GM19372 (cell line): ENCODE measurements at regions not wholly inside any gene's neighbourhood (a gene's known extent, or its start where the extent isn't known, plus 50 kb on each side); places are given as distances from the start of the nearest gene placed in this dataset.
A peak's percentile ranks its signal among the peaks of the same experiment; 100 is the strongest.

Experiments
- ATAC-seq: cut with Tn5 transposase; IDR thresholded peaks from one replicate; pipeline ENCODE4 v1.9.1; 2021; ENCODE audit warnings: mild to moderate bottlenecking, low read depth, moderate library complexity; ENCODE audit not compliant: unreplicated experiment

DNA sequence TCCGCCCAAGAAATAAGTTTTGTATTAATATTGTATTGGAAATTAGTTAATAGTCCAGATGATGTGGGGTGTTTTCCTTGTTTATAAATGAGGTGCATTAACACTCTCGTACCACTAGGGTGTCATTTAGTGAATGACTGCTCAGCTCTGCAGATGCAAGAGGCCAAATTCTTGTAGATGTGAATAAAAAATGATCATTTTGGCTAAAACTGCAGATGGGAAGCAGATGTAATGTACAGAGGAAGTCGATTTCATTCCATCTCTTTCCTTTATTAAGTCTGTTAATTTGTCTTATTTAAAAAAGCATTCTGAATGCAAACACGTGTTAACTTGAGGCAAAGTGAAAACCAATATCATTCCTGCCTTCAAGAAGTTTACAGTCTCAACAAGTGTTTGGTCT lies 108.1 kb downstream of the DHX15 start:
- ATAC-seq, result no peak

DNA sequence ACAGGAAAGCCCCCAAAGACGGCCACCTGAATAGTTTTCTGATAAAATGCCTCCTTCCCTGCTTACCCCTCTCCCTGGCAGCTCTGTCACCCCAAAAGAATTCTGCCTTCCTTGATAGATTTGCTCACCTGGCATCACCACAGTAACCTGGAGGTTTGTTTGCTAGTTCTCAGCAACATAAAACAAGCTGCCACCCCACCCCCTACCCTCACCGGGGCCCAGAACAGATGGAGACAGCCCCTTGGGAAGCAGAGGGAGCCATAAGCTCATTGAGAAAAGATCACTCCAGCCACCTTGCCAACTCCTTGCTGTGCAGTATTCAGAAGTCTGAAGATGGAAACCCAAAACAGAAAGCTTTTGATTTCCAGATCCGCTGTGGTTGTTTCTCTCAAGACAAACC lies 108.6 kb downstream of the DHX15 start:
- no peak for ATAC-seq

DNA sequence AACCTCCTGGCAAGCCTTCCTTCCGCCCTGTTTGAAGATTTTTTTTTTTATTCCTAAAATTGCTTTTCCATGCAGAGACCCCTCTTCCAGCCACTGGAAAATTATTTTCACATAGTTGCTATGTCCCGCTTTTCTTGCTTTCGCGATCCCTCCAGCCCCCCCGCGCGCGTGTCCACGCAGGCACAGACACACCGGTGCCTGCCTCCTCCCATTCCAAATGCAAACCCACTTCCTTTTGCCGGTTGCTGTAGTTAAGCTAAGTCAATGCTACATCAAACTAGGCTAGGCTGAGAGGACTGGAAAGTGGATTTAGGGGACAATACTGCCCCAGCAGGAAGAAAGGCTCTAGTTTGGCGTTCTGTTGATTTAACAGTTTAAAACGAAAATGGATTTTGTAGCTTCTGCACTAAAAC lies 111.0 kb downstream of the DHX15 start:
- ATAC-seq, result no peak

DNA sequence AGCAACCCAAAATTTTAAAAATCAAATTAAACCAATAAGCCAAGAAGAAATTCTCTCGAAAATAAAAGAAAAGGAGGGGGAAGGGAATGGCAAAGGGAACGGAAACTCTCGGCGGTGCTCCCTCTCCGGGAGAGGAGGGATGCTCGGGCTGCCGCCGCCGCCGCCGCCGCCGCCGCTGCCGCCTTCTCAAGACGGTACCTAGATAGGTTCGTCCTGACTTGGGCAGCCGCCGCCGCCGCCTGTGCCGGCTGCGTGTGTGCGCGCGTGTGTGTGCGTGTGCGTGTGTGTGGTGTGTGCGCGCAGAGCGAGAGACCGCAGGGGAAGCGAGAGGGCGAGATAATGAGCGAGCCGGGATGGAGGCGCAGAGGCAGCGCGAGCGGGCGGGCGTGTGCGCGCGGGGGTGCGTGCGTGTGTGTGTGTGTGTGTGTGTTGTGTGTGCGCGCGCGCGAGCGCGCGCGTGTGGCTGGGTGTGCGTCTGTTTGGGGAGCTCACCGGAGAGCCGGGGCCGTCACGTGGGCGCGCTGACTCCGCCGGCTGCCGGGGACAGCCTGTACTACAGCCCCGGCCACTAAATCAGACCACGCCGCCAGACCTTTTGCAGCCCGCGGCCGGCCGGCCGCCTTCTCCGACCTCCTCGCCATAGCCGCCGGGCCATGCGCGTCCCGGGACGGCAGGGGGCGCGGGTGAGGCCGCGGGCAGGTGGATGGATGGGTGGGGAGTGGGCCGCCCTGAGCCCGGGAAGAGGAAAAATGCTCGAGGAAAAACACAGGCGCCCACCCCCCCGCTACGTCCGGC lies 111.6 kb downstream of the DHX15 start:
- ATAC-seq, result peak; percentile 77

DNA sequence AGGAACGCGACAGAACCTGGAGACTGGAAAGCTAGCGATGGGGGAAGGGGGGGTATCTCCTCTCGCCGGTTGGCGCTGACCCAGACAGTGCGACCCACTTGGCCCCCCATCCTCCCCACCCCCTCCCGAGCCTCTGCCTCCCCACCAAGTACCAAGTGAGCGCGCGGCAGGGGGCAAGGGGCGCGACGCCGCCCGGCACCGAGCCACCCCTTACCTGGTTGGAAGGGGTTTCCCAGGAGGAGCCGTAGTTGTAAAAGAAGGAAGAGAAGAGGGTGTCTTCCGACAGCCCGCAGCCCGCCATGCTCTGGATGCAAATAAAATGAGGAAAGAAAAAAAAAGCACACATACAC lies 112.2 kb downstream of the DHX15 start:
- ATAC-seq, result no peak

DNA sequence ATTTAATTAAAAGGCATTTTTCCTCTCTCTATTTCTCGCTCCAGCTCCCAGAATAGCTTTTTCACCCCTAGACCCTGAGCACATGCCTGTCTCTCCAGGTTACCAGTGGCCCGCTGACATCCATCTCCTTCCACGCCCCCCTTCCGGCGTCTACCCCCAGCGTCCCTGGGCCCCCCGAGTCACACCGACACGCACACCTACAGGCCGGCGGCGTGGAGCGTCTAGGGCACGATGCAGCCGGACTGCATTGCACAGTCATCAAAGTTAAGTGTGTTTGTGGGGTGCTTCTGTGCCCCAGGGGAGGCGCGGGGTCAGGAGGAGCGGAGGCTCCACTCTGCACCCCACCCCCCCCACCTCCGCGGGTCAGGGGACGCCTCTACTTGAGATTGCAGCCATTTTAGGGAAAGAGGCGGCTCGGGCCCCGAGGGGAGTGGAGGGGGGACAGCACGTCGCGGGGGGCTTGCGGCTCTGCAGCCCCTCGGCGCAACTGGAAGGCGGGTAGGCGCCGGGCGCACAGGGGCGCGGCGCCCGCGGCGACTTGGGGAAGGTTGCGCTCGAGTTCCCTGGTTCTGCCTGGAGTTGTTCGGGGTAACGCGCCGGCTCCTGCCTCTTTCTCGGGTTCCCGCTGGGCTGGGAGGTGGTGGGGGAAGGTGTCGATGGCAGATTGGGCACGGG lies 112.7 kb downstream of the DHX15 start:
- no peak for ATAC-seq

DNA sequence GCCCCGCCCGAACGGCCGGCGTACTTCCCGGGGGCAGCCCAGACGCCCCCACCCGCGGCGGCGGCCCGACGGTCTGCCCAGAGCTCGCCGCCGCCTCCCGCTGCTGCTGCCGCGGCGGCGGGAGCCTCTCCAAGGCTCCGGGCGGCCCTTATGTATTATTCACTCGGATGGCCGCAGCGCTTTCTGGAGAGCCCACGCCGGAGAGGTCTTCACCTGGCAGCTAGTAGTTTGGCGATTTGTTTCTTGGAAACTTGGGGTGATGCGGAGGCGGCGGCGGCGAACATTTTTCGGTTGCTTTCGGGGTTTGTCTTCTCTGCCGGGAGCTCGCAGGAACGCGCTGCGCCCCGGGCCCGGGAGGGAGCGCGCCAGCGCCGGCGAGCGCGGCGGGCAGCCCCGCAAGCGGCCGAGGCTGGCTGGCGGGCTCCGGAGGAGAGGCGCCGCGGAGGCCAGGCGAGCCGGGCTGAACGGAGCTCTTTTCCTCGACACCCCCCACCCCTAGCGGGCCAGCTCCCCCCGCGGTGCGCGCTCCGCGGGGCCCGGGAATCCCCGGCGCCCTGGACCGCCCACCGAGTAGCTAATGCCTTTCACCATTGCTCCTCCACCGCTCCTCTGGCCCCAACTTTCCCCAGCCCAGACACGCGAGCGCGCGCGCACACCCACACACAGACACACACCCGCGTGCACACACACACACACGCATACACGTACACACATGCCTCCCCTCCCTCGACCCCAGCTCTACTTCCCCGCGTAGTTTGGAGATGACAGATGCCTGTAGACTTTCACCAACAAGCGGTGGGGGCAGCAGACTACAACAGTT lies 113.5 kb downstream of the DHX15 start:
- peak; percentile 27 for ATAC-seq

DNA sequence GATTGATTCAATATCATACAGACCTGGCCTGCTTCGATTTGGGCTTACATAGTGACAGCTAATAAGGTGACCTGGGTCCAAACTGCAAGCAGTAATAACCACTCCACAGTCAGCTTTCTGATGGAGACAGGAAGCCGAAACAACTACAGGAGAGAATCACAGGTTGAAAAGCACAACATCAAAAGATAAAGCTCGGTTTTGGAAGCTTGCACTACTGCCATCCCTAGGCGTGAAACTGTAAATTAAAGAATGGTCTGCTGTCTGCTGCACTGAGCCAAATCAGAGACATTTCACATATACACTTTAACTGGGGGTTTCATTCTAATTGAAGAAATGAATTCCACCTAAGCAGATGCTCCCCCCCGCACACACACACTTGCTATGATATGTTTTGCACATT lies 116.3 kb downstream of the DHX15 start:
- ATAC-seq, result no peak

DNA sequence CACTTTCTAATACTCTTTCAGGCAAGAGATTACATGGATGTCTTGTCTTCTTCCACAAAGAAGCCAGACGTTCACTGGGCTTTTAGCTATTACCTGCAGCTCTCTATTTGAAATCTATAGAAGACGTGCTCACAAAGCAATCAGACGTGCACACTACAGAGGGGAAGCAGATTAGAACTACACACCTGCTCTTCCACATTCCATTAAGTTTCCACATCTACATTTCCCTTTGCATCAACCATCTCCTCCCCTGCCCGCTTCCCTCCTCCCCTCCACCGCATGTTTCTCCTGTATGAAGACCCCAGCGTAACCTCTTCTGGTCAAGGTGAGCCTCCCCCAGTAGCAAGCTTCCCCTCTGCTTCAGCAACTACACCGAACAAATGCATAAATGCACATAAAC lies 119.8 kb downstream of the DHX15 start:
- ATAC-seq, result no peak

DNA sequence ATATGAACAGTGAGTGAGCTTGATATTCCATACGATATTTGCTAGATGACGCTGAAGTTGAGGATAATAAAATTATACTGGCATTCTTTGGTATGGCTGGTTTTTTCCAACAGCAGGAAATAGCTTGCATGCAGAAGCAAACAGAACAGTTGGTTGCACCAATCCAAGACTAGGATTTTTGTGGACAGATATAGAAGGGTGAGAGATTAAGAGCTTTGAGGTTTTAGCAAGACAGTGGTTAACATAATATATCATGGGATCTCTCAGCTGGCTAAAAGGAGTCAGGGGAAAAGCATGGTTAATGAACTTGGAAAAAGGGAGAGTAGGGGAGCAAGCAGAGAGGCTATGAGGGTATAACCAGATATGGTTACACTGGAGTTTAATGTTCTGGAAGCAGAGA lies 127.9 kb downstream of the DHX15 start:
- ATAC-seq, result no peak

DNA sequence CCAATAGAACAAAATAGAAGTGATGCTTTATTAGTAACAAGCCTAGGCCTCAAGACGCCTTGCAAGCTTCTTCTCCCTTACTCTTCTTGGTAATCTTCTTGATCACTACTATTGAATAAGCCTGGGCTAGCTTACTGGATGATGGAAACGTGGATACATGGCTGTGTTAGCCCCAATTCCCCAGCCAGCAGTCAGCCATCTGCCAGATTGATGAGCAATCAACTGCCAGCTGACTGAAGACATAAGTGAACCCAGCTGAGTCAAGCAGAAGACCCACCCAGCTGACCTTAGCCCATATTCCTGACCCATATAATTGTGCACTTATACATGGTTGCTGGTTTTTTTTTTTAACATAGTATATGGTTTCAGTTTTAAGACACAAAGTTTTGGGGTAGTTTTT lies 130.4 kb downstream of the DHX15 start:
- no peak for ATAC-seq

DNA sequence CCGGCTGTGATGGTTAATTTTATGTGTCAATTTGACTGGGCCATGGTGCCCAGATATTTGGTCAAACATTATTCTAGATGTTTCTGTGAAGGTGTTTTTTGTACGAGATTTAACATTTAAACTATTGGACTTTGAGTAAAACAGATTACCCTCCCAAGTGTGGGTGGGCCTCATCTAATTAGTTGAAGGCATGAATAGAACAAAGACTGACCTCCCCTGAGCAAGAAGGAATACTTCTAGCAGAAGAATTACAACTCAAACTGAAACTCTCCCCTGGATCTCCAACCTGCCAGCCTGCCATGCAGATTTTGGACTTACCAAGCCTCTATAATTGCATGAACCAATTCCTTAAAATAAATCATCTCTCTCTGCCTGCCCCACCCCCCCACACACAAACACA lies 132.5 kb downstream of the DHX15 start:
- no peak for ATAC-seq

DNA sequence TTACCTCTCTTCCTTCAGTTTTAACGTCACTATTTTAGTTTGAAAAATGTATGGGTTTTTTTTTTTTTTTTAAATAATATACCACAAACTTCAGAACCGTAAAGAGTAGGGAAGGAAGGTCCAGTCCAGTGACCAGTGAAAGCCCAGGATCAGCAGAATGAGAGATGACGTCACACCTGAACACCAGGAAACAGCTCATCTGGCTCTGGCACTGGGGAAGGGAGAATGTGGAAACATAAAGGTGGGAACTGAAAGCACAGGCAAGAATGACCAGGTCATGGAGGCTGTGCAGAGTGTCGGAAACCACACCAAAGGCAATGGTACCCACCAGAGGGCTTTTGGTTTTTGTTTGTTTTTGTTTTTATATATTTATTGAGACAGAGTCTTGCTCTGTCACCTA lies 141.2 kb downstream of the DHX15 start:
- ATAC-seq, result no peak

DNA sequence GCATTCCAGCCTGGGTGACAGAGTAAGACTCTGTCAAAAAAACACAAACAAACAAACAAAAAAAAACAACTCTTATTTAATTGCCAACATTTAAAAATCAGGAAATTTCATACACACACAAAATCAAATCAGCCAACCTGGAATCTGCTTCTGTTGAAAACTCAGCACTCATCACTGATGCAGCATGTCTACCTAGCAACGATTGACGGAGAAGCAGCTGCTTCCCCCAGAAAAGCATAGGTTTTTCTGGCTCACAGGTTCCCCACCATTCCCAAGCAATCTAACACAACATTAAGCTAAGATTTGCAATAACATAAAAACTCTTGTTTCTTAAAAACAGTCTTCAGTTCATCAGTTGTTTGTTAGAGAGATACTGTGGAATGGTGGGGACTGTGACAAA lies 143.6 kb downstream of the DHX15 start:
- no peak for ATAC-seq

DNA sequence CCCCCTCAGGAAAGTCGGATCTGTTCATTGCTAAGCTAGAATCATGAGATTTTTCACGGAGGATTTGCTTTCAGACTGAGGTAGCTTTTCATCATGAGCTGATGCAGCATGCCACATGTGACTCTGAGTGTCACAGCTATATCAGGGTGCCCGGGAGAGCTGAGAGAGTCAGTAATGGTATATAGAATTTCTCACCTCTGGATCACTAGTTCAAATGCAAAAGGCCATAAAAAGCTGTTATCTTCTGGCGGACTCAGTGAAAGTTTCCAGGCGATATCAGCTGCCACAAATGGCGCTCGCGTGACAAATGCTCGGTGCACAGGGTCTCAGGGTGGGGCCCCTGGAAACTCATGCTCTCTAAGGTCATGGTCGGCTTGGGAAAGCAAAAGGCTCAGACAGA lies 150.1 kb downstream of the DHX15 start:
- no peak for ATAC-seq

DNA sequence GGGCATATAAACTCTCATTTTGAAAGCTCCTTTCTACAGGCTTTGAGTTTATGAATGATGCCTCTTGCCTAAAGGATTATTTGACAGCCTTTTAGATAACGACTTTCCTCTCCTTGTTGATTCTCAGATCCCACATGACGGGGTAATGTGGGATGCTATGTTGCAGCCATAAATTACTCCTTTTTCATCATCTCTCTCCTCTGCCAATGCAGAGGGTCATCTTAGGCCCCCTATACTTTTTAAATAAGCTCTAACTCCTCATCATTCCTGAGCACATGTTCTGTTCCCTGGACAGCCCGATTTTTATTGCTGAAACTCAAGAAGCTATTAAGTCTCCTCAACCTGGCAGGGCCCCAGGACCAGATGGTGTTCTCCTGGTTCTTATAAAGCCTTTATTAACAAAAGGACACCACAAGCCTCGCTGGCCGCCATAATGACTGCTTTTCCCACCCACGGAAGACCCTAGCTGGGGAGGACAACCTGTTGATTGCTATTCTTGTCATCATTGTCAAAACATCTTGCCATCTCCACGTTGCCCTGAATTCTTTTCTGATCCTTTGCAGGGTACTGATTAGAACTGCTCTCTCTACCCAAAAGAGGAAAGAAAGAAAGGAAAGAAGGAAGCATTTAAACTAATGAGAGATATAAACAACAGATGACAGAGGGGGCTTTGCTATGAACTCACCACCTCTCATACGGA lies 150.7 kb downstream of the DHX15 start:
- no peak for ATAC-seq

DNA sequence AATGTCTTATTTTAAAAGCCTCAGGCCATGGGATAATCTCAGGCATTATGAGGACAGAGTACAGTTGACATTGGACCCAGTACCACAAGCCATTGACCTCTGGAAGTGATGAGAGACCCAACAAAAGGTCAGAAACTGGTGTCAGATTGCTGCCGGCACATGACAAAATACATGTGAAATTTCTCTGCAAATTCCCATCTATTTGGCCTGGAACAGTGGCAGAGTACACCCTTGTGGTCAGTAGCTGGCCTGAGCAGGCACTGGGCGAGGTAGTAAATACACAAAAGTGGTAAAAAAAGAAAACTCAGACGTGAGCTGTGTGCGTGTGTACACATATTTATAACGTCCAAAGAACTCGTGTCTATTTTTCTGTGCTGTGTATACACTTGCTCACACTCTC lies 155.5 kb downstream of the DHX15 start:
- ATAC-seq, result no peak

DNA sequence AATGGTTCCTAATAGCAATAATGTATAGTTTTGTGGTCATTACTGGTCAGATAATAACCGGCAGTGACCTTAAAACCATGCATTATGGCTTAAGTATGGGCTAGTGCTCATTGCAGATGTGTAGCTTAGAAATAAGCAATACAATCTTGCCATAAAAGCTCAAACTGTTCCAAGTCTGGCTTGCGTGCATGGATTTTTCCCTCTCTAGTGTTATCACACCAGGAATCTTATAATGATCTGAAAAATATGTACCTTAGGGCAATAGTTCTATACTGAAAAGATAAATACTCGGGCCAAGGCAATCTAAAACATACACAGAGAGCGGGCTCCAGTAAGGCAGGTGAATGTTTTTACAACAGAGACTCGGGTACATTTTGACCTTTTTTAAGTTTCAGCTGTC lies 157.8 kb downstream of the DHX15 start:
- ATAC-seq, result no peak

DNA sequence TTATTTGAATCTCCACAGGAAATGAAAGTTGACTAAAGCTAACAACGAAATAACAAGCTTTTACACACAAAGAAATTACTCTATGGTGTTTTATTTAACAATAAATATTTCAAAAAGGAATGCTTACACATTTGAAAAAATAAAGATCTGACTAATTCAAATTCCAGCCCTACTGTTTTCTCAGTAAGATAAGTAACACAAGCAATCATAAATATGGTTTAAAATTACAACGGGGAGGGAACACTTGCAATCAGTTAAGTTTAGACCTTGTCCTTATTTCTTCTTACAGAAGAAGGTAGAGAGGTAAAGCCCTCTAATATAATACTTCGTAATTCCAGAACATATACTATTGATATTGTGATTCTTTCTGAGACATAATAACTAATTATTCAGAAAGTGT lies 158.5 kb downstream of the DHX15 start:
- no peak for ATAC-seq

DNA sequence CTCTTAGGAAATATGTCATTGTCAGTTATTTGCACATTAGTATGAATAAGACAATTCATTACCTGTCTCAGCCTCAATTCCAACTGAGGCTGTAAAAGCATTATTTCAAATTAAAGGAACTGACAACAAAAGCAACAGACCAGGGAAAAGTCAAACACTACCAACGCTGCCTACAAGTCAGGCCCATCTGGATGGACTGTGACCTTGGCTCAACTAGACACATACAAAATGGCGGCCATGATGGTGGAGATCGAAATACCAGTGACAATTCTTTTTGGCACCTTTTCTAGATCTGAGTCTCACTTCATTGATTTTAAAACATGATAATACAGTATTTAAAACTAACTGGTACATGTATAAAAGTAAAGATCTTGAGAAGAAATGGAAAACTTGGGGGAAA lies 160.7 kb downstream of the DHX15 start:
- no peak for ATAC-seq

DNA sequence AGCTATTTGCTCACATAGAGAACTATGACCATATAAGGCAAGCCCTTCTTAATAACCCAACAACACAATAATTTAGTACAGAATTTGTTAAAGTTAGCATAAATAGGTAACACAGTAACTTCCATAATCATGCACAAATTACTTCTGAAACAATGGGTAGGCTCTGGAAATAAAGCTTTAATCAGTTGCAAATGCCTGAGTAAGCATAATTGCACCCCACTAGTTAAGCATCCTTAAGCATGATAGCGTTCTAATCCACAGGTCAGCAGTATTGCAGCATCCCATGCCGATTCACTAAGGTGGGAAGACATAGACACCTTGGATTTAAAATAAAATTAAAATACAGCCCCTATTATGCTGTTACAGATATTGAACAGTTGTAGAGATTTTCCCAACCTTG lies 161.7 kb downstream of the DHX15 start:
- ATAC-seq, result no peak
